HepG2 (cell line): ENCODE measurements at regions not wholly inside any gene's neighbourhood (a gene's known extent, or its start where the extent isn't known, plus 50 kb on each side); places are given as distances from the start of the nearest gene placed in this dataset.

Source experiments
- ATAC-seq: fragments of 200-7000 bp; cut with Tn5 transposase; 3 replicates; pipeline ENCODE4 v1.9.1; 2020; ENCODE audit warnings: mild to moderate bottlenecking, moderate library complexity
- BruUV-seq: library from RNA; stranded (reverse); fragments of 400-500 nt; replicated peaks from 2 replicates; lab custom pipeline; 2021; lab: Mats Ljungman, UMichigan
- CTCF ChIA-PET: fragments of 300-600 bp; formaldehyde crosslinking; extraction: SDS; loops from one replicate; lab custom pipeline; 2021; ENCODE audit warnings: low total read pairs, inconsistent platforms, low intra/inter-chr PET ratio; lab: Yijun Ruan, JAX
- POLR2A ChIA-PET: fragments of 350-600 bp; sonication (Branson Sonifier 250); formaldehyde crosslinking; loops from one replicate; lab custom pipeline; 2020; ENCODE audit warnings: antibody characterized with exemption, inconsistent platforms; lab: Yijun Ruan, JAX
- DNase-seq: peaks from one replicate; pipeline ENCODE4 v3.0.0-alpha.2; 2015; ENCODE audit warnings: low spot score
- FAIRE-seq: peaks from 3 replicates; lab custom pipeline; 2011; peaks lifted over from hg19 to GRCh38; lab: Jason Lieb, UNC
- H2AFZ ChIP-seq: one replicate; pipeline ENCODE4 v1.6.1; 2011; ENCODE audit warnings: low read length, inconsistent platforms
- H3K27ac ChIP-seq: fragments of 300-600 bp; 3 replicates; pipeline ENCODE4 v1.8.0; 2011; ENCODE audit warnings: mixed run types, mild to moderate bottlenecking, mixed read lengths, low read length, inconsistent platforms; ENCODE audit not compliant: insufficient read depth; ENCODE audit errors: extremely low read length
- H3K27me3 ChIP-seq, 2 experiments: fragments of 200-600 bp in 1 of 2; 2 replicates in 1 of 2; 3 replicates in 1 of 2; pipeline versions ENCODE4 v1.6.0 to v1.8.0; 2011; ENCODE audit warnings: low read length in 2 of 2, mild to moderate bottlenecking in 2 of 2, moderate library complexity in 2 of 2, inconsistent platforms in 1 of 2; ENCODE audit not compliant: insufficient read depth in 2 of 2, control insufficient read depth in 1 of 2
- H3K36me3 ChIP-seq, 2 experiments: fragments of 200-600 bp in 1 of 2; replicated peaks in 1 of 2; 2 replicates in 1 of 2; 3 replicates in 1 of 2; pipeline versions ENCODE4 v1.5.1 to v1.8.0; 2011; ENCODE audit warnings: low read length in 2 of 2, inconsistent platforms in 1 of 2; ENCODE audit not compliant: insufficient read depth in 2 of 2, control insufficient read depth in 1 of 2
- H3K4me1 ChIP-seq: 2 replicates; pipeline ENCODE4 v1.5.1; 2012; ENCODE audit warnings: low read length, inconsistent platforms; ENCODE audit not compliant: insufficient read depth
- H3K4me2 ChIP-seq: 2 replicates; pipeline ENCODE4 v1.6.0; 2011; ENCODE audit warnings: low read depth, low read length, inconsistent platforms
- H3K4me3 ChIP-seq, 3 experiments: fragments of 200-600 bp in 1 of 3; sonication (generic), shearing (Covaris generic) in 1 of 3; replicated peaks in 1 of 3; 2 replicates each; pipeline ENCODE4 v1.5.1; 2011 to 2016; ENCODE audit warnings: low read length in 3 of 3, inconsistent platforms in 2 of 3, low read depth in 2 of 3, mild to moderate bottlenecking in 2 of 3, control low read depth in 1 of 3, mixed read lengths in 1 of 3; ENCODE audit not compliant: insufficient read depth in 1 of 3
- H3K79me2 ChIP-seq: one replicate; pipeline ENCODE4 v1.6.1; 2011; ENCODE audit warnings: low read length, inconsistent platforms; ENCODE audit not compliant: insufficient read depth
- H3K9ac ChIP-seq: 2 replicates; pipeline ENCODE4 v1.6.0; 2011; ENCODE audit warnings: mild to moderate bottlenecking, low read depth, low read length, inconsistent platforms; ENCODE audit not compliant: insufficient read depth
- H3K9me3 ChIP-seq: 2 replicates; pipeline ENCODE4 v1.5.1; 2012; ENCODE audit warnings: mild to moderate bottlenecking, low read length
- H4K20me1 ChIP-seq: 2 replicates; pipeline ENCODE4 v1.6.0; 2011; ENCODE audit warnings: inconsistent platforms, mild to moderate bottlenecking, low read length, moderate library complexity; ENCODE audit not compliant: insufficient read depth
- ATF5 ChIP-seq: sonication (generic); formaldehyde crosslinking; IDR thresholded peaks from 2 replicates; pipeline ENCODE4 v1.4.0; 2020; ENCODE audit warnings: mild to moderate bottlenecking, low read depth, missing genetic modification reagents
- BCL3 ChIP-seq: sonication (generic); formaldehyde crosslinking; IDR thresholded peaks from 2 replicates; pipeline ENCODE4 v1.5.1; 2020; ENCODE audit warnings: mild to moderate bottlenecking, missing genetic modification reagents, moderate library complexity
- EED ChIP-seq: sonication (generic); formaldehyde crosslinking; IDR thresholded peaks from 2 replicates; pipeline ENCODE4 v1.5.0; 2020; ENCODE audit warnings: mild to moderate bottlenecking, missing genetic modification reagents
- RARG ChIP-seq: sonication (generic); formaldehyde crosslinking; IDR thresholded peaks from 2 replicates; pipeline ENCODE4 v1.4.0; 2020; ENCODE audit warnings: low read depth, mild to moderate bottlenecking, missing genetic modification reagents
- ZNF513 ChIP-seq: sonication (generic); formaldehyde crosslinking; conservative IDR thresholded peaks from 2 replicates; pipeline ENCODE4 v1.5.0; 2020; ENCODE audit warnings: missing genetic modification reagents
- ZNF772 ChIP-seq: sonication (generic); formaldehyde crosslinking; IDR thresholded peaks from 2 replicates; pipeline ENCODE4 v1.5.0; 2020; ENCODE audit warnings: mild to moderate bottlenecking, missing genetic modification reagents
- ZNF775 ChIP-seq: sonication (generic); formaldehyde crosslinking; IDR thresholded peaks from 2 replicates; pipeline ENCODE4 v1.4.0; 2020; ENCODE audit warnings: missing genetic modification reagents, mild to moderate bottlenecking, moderate library complexity, borderline replicate concordance
- ZNF800 ChIP-seq: sonication (generic); formaldehyde crosslinking; IDR thresholded peaks from 2 replicates; pipeline ENCODE4 v1.4.0; 2020; ENCODE audit warnings: missing genetic modification reagents
- WGBS: methylation state at CpG from one replicate; pipeline ENCODE4 v1.1.6; 2017; ENCODE audit warnings: low lambda C conversion rate; 5-methylcytosine and 5-hydroxymethylcytosine counted together
- in situ Hi-C: cut with HindIII; loops from 2 replicates; pipeline ENCODE4 v1.10.0; 2017; ENCODE audit warnings: low pct_unique_long_range_greater_than_20kb; ENCODE audit not compliant: extremely low pct_ligation_motif_present
- intact Hi-C: fragments of 100-400 bp; cut with micrococcal nuclease; formaldehyde crosslinking; loops from one replicate; pipeline ENCODE4 v1.10.0; 2022; ENCODE audit not compliant: unreplicated experiment
- TF ChIP-seq, protein P1 (sequence below): sonication (generic); formaldehyde crosslinking; IDR thresholded peaks from 2 replicates; pipeline ENCODE4 v1.4.0; 2020; ENCODE audit warnings: missing genetic modification reagents, borderline replicate concordance
- TF ChIP-seq, protein P2 (sequence below): sonication (generic); formaldehyde crosslinking; IDR thresholded peaks from 2 replicates; pipeline ENCODE4 v1.5.1; 2020; ENCODE audit warnings: missing genetic modification reagents, mild to moderate bottlenecking, borderline replicate concordance

DNA sequence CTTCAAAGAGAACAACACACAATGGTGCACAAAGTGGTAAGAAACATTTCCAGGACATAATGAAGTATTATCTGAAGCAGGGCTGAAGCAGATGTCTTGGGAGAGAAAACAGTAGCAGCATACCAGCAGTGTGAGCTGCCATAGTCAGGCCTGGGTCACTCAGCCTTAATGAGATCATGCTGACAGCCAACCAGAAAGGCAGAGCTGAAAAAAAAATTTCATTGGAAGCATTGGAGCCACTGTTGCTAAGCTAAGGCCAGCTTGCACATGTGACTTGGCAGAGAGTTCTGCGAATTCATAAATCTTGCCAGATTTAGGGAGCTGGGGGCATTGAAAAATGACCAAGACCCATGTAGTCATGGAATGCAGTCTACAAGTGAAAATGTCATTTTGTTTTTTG, 444.0 kb upstream of the PITX2 start:
- no peaks in the 10 kb centered on the region for H3K36me3 ChIP-seq
- in situ Hi-C loops, result no loop called here
- no peak overlapping the region for H3K4me3 ChIP-seq
- no peaks in the 10 kb centered on the region for H3K79me2 ChIP-seq
- no peak overlapping the region for H3K27ac ChIP-seq
- TF ChIP-seq ZNF800 (CRISPR knock-in tag), result no peak
- no peak for TF ChIP-seq ZNF775
- no peak for TF ChIP-seq ZNF513 (CRISPR knock-in tag)
- TF ChIP-seq, protein P1, sequence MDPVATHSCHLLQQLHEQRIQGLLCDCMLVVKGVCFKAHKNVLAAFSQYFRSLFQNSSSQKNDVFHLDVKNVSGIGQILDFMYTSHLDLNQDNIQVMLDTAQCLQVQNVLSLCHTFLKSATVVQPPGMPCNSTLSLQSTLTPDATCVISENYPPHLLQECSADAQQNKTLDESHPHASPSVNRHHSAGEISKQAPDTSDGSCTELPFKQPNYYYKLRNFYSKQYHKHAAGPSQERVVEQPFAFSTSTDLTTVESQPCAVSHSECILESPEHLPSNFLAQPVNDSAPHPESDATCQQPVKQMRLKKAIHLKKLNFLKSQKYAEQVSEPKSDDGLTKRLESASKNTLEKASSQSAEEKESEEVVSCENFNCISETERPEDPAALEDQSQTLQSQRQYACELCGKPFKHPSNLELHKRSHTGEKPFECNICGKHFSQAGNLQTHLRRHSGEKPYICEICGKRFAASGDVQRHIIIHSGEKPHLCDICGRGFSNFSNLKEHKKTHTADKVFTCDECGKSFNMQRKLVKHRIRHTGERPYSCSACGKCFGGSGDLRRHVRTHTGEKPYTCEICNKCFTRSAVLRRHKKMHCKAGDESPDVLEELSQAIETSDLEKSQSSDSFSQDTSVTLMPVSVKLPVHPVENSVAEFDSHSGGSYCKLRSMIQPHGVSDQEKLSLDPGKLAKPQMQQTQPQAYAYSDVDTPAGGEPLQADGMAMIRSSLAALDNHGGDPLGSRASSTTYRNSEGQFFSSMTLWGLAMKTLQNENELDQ (CRISPR knock-in tag), result no peak
- TF ChIP-seq, protein P2, sequence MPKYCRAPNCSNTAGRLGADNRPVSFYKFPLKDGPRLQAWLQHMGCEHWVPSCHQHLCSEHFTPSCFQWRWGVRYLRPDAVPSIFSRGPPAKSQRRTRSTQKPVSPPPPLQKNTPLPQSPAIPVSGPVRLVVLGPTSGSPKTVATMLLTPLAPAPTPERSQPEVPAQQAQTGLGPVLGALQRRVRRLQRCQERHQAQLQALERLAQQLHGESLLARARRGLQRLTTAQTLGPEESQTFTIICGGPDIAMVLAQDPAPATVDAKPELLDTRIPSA (CRISPR knock-in tag), result no peak
- TF ChIP-seq BCL3 (CRISPR knock-in tag), result no peak
- no peak for TF ChIP-seq ZNF772 (CRISPR knock-in tag)
- no peak for TF ChIP-seq ATF5
- no peak for TF ChIP-seq RARG
- TF ChIP-seq EED, result no peak
- H3K4me2 ChIP-seq, result no peak overlapping the region
- no TSS peak for BruUV-seq
- ATAC-seq (no peak), DNase-seq (no peak), FAIRE-seq (no peak)
- H3K9ac ChIP-seq, result no peak overlapping the region
- no peak overlapping the region for H2AFZ ChIP-seq
- H3K27me3 ChIP-seq, result no peaks in the 10 kb centered on the region
- CTCF ChIA-PET, result no interaction called here
- no peaks in the 10 kb centered on the region for H3K4me1 ChIP-seq
- H4K20me1 ChIP-seq, result no peaks in the 10 kb centered on the region
- no peaks in the 10 kb centered on the region for H3K9me3 ChIP-seq
- POLR2A ChIA-PET, result no interaction called here
- intact Hi-C loops, result no loop called here
- WGBS, result 0% methylated on average over 1 of the region's 1 CpG
